Muscle of back (tissue), 3 donors: ENCODE measurements at regions not wholly inside any gene's neighbourhood (a gene's known extent, or its start where the extent isn't known, plus 50 kb on each side); places are given as distances from the start of the nearest gene placed in this dataset.
A peak's percentile ranks its signal among the peaks of the same experiment; 100 is the strongest.

ENCODE experiments used
- DNase-seq, 3 donors: peaks; one replicate each; pipeline versions ENCODE4 v3.0.0 to v3.0.0-alpha.2; 2013

- no peak for DNase-seq
Observed at GRCh38 chr14:55942076-55942654, 176.0 kb upstream of the PELI2 start.

DNA sequence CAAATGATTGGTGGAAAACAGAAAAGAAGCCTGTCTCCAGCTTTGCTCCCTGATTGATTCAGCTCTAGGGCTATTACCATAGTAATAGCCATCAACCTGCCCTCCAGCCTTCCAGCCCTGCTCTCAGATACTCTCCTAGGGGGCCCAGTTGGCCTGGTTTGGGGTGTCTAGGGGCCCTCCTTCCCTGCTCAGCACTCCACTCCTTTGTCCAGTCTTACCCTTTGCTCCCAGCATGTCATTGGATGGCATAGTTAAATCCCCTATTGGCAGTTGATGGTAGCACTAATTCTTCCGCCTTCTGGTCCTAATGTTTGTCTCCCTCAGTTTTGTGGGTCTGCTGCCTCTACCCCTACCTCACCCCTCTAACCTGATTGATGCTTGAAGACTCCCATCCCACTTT is 175.4 kb upstream of the PELI2 start:
- no peak for DNase-seq

DNA sequence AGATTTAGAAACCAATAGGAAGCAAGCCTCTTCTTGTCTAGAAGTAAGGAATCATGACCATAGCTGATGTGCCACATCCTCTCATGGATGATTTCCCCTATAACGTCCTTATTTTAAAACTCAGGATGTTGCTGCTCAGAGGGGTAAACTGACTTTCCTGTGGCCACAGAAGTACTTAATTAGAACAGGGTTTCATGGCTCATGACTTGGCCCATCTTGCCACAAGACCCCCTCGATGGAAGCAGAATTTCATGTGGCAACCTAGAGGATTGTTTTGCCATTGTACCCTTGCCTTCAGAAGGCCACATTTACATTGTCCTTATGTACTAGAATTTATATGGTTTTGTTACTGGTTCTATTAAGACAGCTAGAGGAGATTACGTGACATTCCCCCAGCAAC is 173.5 kb upstream of the PELI2 start:
- DNase-seq, result no peak

DNA sequence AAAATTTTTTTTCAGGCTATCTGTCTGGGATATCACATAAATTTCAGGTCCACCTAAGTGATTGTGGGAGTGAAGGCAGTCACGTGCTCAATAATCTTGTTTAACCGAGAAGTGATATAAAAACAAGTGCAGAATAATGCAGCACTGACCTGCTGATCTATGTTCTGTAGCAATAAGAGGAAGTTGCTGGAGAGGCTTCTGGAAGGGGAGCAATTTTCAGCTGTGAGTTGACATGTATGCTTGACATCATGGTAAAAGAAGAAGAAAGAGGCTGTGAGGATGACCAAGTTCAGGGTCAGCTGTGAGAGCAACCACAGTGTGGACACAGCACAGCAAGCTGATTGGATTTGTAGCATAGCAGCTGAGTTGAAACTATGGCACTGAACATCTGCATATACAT is 172.0 kb upstream of the PELI2 start:
- DNase-seq, result no peak

- no peak for DNase-seq
Observed at GRCh38 chr14:55948399-55948798, 169.8 kb upstream of the PELI2 start.

- DNase-seq, result no peak
Observed at GRCh38 chr14:55949708-55950107, 168.5 kb upstream of the PELI2 start.

DNA sequence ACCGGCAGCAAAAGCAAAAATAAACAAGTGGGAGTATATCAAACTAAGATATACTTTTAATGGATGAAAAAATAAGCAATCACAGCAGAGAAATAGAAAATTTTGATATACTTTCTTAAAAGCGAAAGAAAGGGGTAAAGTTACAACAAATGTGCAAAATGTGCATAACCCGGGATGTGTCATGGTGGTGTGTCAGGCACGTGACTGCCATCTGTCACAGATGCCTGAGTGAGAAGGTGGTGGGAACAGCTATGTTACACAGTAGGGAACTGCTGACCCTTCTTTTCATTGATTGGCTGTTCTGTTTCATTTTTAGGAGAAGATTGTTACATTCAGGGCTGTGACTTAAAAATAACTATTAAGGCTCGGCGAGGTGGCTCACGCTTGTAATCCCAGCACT is 168.1 kb upstream of the PELI2 start:
- no peak for DNase-seq

GRCh38 chr14:55951341-55952206 is 166.6 kb upstream of the PELI2 start:
- no peak for DNase-seq

DNA sequence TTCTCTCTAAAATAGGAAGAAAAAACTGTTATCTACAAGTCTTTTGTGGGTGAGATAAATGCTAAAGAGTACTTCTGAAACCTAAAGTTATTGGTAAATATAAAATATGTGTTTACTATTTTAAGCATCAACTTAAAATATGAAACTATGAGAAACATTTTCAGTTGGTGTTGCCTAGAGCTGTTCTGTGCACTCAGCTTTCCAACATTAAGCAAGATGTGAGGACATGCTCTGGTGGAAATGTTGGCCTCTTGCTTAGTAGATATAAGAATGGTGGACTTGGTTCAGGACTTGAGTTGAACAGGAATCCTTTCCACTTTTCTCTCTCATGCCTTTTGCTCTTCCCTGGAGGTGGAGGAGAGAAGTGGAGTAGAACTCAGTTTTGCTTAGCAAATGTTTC is 164.1 kb upstream of the PELI2 start:
- DNase-seq, result no peak

- no peak for DNase-seq
Observed at GRCh38 chr14:55955175-55955574, 163.0 kb upstream of the PELI2 start.

DNA sequence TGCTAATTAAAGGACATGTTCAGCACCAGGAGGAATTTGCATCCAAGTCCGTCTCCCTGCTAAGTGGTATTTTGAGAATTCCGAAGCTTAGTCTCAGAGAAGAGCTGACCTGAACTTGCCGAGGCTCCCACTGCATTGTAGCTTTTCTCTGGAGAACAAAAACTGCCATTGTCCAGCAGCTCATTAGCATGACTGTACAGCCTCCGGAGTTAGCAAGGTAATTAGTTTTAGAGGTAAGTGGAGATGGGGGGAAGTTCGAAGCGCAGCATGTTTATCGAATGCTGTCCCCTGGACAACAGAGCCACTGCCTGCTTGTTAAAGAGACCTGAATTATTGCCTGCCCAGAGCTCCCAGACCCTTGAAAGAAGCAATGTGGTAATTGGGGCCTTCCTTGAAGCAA is 160.3 kb upstream of the PELI2 start:
- no peak for DNase-seq

DNA sequence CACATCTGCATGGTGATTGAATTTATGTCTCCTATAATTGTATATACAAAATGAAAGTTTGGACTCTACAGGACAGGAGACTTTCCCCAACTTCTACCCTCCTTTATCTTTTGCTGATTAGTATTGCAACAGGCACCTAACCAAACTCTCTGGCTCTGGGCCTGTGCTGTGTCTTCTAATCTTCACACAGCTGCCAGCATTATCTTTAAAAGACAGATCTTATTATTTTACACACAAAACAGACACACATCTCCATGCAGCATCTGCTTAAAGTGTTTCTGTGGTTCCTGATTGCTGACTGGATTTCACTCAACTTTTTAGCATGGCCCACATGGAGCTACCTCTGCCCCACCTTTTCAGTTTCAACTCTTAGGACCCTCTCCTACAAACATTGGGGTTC is 154.9 kb upstream of the PELI2 start:
- DNase-seq, result no peak

GRCh38 chr14:55964091-55964490 is 154.1 kb upstream of the PELI2 start:
- DNase-seq, result no peak

DNA sequence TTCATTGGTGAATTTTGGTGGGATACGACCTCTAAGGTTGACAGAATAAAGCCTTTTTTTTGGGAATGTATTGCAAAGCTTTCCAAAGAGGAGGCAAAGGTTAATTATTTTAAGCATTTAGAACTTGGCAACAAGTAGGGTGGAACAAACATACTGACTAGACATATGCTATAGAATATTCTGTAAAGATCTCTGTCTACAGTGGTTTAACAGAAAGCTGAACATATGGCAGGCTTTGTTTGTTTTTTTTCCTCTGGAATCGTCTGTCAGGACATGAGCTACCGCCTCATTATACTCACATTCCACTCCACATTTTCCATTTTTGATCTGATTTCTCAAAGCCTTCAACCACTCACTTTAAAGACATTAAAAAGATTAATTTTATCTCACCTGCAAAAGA is 153.4 kb upstream of the PELI2 start:
- no peak for DNase-seq

- no peak for DNase-seq
Observed at GRCh38 chr14:55965851-55966250, 152.4 kb upstream of the PELI2 start.

- DNase-seq, result no peak
Observed at GRCh38 chr14:55968741-55969140, 149.5 kb upstream of the PELI2 start.

- DNase-seq, result no peak
Observed at GRCh38 chr14:55973285-55973800, 144.9 kb upstream of the PELI2 start.

DNA sequence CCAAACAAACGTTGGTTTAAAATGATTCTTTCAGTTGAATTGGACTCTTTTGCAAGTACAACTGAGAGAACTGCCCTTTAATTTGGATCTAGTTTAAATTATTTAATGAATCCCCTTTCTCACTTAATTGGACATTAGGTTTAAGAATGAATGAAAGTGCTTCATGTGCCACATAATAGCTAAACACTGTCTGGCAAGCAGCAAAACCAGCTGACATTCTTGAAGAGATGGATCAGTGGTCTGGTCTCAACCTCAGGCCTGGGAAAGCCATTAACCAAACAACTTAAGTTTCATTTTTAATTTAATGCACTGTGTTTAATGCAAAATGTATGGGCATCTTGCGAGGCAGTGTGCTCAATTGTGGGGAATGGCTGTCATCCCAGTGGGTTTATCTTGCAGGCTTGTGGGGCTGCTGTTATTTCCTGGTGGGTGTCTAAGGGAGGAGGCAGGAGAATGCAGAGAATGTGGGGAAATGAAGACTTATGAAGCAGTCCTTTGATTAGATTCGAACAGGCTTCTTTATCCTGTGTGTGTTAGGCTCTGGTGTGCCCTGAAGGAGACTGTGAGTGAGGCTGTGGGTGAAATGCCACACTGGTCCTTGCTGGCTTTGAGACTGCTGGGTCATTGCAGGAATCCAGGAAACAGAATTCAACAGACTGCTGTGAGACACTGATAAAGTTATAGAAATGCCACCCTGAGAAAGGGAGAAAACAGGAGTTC is 144.1 kb upstream of the PELI2 start:
- DNase-seq, result no peak

GRCh38 chr14:55975281-55975910 is 142.8 kb upstream of the PELI2 start:
- no peak for DNase-seq

DNA sequence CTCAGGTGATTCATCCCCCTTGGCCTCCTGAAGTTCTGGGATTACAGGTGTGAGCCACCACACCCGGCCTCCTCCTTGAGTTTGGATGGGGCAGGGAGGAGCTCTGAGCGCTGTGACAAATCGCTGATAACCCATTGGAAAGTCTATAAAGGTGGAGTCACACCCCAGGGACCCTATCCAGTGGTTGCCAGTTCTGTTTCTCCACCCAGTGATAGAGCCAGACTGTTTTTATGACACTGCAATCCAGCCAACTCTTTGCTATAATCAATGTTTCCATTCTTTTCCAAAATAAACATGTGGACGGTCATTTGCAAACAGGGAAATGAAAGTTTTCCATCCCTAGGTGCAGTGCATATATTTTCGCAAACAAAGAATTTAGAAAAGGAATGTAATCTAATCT is 142.0 kb upstream of the PELI2 start:
- peak; percentile 29 to 74 (median 50) for DNase-seq

- DNase-seq, result peak; percentile 5 to 63 (median 30)
Observed at GRCh38 chr14:55976655-55977054, 141.6 kb upstream of the PELI2 start.
